ENCODE measurements at regions not wholly inside any gene's neighbourhood (a gene's known extent, or its start where the extent isn't known, plus 50 kb on each side); places are given as distances from the start of the nearest gene placed in this dataset.

DNA sequence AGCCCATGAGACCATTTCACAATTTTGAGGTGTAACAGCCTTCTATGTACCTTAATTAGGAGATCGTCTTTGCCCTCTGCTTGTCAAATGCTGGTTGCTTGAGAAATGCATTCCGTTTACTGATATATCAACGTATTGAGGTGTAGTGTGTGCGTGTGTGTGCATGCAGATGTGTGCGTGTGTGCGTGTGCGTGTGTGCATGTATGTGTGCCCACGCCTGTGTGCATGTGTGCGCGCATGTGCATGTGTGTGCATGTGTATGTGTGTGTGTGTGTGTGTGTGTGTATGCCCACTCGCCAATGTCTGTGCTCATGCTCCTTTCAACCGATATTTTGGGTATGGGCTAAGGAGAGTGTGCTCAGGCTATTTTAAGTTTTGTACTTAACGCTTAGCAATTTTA lies 81.5 kb upstream of the ZFHX3 start:
- Histone ChIP-seq H3K4me3 (no peak overlapping the region), H3K27me3 (no peaks in the 10 kb centered on the region), H3K36me3 (replicated peaks; ENCODE audit: insufficient read depth, low read depth) (no peaks in the 10 kb centered on the region), H2AFZ (no peak overlapping the region), H3K4me1 (ENCODE audit: insufficient read depth) (no peaks in the 10 kb centered on the region), H3K27ac (no peak overlapping the region), H3K79me2 (no peaks in the 10 kb centered on the region), H3K9me3 (ENCODE audit: low read depth) (no peaks in the 10 kb centered on the region), H3K4me2 (no peak overlapping the region), H3K9me2 (replicated peaks; ENCODE audit: insufficient read depth) (no peaks in the 10 kb centered on the region), H4K20me1 (ENCODE audit: insufficient read depth, poor library complexity, severe bottlenecking) (no peaks in the 10 kb centered on the region)
- WGBS (ENCODE audit: low lambda C conversion rate, missing lambda C conversion rate): 95% methylated on average over 13 of the region's 13 CpGs
- DNase-seq (ENCODE audit: low spot score): no peak
- no peak for TF ChIP-seq EZH2 (IDR thresholded peaks at IDR 0.05; ENCODE audit: borderline replicate concordance)
- TF ChIP-seq, protein P1, sequence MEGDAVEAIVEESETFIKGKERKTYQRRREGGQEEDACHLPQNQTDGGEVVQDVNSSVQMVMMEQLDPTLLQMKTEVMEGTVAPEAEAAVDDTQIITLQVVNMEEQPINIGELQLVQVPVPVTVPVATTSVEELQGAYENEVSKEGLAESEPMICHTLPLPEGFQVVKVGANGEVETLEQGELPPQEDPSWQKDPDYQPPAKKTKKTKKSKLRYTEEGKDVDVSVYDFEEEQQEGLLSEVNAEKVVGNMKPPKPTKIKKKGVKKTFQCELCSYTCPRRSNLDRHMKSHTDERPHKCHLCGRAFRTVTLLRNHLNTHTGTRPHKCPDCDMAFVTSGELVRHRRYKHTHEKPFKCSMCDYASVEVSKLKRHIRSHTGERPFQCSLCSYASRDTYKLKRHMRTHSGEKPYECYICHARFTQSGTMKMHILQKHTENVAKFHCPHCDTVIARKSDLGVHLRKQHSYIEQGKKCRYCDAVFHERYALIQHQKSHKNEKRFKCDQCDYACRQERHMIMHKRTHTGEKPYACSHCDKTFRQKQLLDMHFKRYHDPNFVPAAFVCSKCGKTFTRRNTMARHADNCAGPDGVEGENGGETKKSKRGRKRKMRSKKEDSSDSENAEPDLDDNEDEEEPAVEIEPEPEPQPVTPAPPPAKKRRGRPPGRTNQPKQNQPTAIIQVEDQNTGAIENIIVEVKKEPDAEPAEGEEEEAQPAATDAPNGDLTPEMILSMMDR (IDR thresholded peaks at IDR 0.05; ENCODE audit: poor library complexity): no peak
- TF ChIP-seq EZH2phosphoT487 (IDR thresholded peaks at IDR 0.05; ENCODE audit: low read depth, severe bottlenecking, unreplicated experiment): no peak

DNA sequence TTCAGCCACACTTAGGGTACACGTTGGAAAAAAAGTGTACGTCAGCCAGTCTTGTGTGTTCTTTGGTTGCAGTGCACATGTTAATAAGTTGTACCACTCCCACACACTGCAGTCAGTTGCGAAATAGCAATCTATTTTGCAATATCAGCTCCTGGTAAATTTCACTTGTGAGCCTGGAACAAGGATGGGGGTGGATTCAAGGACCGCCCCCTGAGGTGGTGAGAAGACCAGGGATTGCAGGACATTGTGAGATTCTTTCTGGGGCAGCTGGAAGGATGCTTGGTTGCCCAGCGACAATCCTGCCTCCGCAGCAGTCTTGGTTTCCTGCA lies 78.6 kb upstream of the ZFHX3 start:
- 78% methylated on average over 6 of the region's 6 CpGs for WGBS (ENCODE audit: low lambda C conversion rate, missing lambda C conversion rate)

DNA sequence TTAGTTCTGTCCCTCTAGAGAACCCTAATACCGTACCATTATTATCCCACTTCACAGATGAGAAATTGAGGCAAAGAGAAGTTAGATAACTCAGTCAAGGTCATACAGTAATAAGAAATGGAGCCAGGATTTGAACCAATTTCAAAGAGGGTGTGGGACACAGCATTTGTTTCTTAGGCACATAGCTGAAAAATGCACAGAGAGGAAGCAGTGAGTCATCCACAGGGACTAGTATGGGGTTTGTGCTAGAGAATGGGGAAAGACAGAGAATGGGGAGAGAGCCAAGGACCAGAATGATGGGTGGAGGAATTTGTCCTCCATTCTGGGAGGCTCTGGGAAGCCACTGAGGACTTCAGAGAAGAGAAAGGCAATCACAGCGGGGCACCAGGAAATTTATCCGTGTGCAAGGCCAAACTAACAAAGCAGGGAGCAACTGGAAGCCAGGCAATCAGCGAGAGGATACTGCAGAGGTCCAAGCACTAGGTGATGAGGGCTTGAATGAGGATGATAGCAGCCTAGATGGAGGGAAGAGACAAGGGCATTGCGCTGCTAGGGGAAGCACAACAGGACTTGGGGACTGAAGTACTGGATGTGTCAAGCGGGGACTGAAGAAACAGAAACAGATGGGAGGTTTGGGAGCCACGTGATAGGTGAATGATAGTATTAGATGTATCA lies 78.1 kb upstream of the ZFHX3 start:
- Histone ChIP-seq H3K79me2 (no peaks in the 10 kb centered on the region), H2AFZ (no peak overlapping the region), H3K36me3 (replicated peaks; ENCODE audit: insufficient read depth, low read depth) (no peaks in the 10 kb centered on the region), H3K27ac (peak overlapping the region; percentile 46), H3K4me2 (no peak overlapping the region), H3K9me2 (replicated peaks; ENCODE audit: insufficient read depth) (no peaks in the 10 kb centered on the region), H3K4me1 (ENCODE audit: insufficient read depth) (no peaks in the 10 kb centered on the region), H3K9me3 (ENCODE audit: low read depth) (no peaks in the 10 kb centered on the region), H3K27me3 (no peaks in the 10 kb centered on the region), H3K4me3 (no peak overlapping the region), H4K20me1 (ENCODE audit: insufficient read depth, poor library complexity, severe bottlenecking) (no peaks in the 10 kb centered on the region)
- no peak for DNase-seq (ENCODE audit: low spot score)
- 76% methylated on average over 7 of the region's 7 CpGs for WGBS (ENCODE audit: low lambda C conversion rate, missing lambda C conversion rate)
- TF ChIP-seq EZH2 (IDR thresholded peaks at IDR 0.05; ENCODE audit: borderline replicate concordance): no peak
- TF ChIP-seq, protein P1 (IDR thresholded peaks at IDR 0.05; ENCODE audit: poor library complexity): no peak
- TF ChIP-seq EZH2phosphoT487 (IDR thresholded peaks at IDR 0.05; ENCODE audit: low read depth, severe bottlenecking, unreplicated experiment): no peak

More for the DNA sequence above, 78.6 kb upstream of the ZFHX3 start:
- Histone ChIP-seq H3K79me2 (no peaks in the 10 kb centered on the region), H3K27me3 (no peaks in the 10 kb centered on the region), H3K4me1 (ENCODE audit: insufficient read depth) (no peaks in the 10 kb centered on the region), H2AFZ (no peak overlapping the region), H4K20me1 (ENCODE audit: insufficient read depth, poor library complexity, severe bottlenecking) (no peaks in the 10 kb centered on the region), H3K36me3 (replicated peaks; ENCODE audit: insufficient read depth, low read depth) (no peaks in the 10 kb centered on the region), H3K4me2 (no peak overlapping the region), H3K4me3 (no peak overlapping the region), H3K27ac (no peak overlapping the region), H3K9me3 (ENCODE audit: low read depth) (no peaks in the 10 kb centered on the region), H3K9me2 (replicated peaks; ENCODE audit: insufficient read depth) (no peaks in the 10 kb centered on the region)
- TF ChIP-seq, protein P1 (IDR thresholded peaks at IDR 0.05; ENCODE audit: poor library complexity): no peak
- TF ChIP-seq EZH2phosphoT487 (IDR thresholded peaks at IDR 0.05; ENCODE audit: low read depth, severe bottlenecking, unreplicated experiment): no peak
- no peak for TF ChIP-seq EZH2 (IDR thresholded peaks at IDR 0.05; ENCODE audit: borderline replicate concordance)
- DNase-seq (ENCODE audit: low spot score): peak; percentile 60
